GM06990 (cell line): ENCODE measurements at regions not wholly inside any gene's neighbourhood (a gene's known extent, or its start where the extent isn't known, plus 50 kb on each side); places are given as distances from the start of the nearest gene placed in this dataset.

ENCODE experiments used
- DNase-seq: peaks from one replicate; pipeline ENCODE4 v3.0.0-alpha.2; 2011; ENCODE audit not compliant: insufficient read length; ENCODE audit errors: extremely low read depth
- H3K27me3 ChIP-seq: replicated peaks from 2 replicates; pipeline ENCODE4 v1.6.0; 2011; ENCODE audit warnings: low read length; ENCODE audit not compliant: control insufficient read depth, insufficient read depth
- H3K36me3 ChIP-seq: 2 replicates; pipeline ENCODE4 v1.5.1; 2011; ENCODE audit warnings: low read length; ENCODE audit not compliant: control insufficient read depth, insufficient read depth
- H3K4me3 ChIP-seq: replicated peaks from 2 replicates; pipeline ENCODE4 v1.5.1; 2011; ENCODE audit warnings: low read depth, mild to moderate bottlenecking, control low read depth, low read length
- TF ChIP-seq, protein P1 (sequence below): IDR thresholded peaks from 2 replicates; pipeline ENCODE4 v1.5.1; 2011; ENCODE audit warnings: low read length, control low read depth, mild to moderate bottlenecking, inconsistent platforms; ENCODE audit not compliant: insufficient read depth, poor library complexity, severe bottlenecking

DNA sequence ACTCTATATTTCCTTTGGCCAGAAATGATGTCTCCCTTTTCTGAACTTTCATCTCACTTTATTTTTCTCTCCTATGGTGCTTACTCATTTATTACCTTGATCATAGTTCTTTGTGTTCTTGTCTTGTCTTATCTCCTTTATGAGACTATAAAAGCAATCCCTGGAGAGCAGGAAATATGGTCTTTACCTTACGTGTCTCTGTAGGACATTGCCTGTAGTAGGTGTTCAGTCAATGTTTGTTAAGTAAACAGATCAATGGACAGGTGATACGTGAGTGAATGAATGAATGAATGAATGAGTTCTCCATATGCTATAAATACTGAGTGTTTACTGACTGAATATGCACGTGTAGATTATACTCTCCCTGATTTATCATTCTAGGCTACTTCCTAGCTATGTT, 193.7 kb upstream of the HMGA2 start:
- DNase-seq = no peak
- Histone ChIP-seq H3K4me3 (no peak overlapping the region), H3K36me3 (no peaks in the 10 kb centered on the region), H3K27me3 (no peaks in the 10 kb centered on the region)
- TF ChIP-seq, protein P1, sequence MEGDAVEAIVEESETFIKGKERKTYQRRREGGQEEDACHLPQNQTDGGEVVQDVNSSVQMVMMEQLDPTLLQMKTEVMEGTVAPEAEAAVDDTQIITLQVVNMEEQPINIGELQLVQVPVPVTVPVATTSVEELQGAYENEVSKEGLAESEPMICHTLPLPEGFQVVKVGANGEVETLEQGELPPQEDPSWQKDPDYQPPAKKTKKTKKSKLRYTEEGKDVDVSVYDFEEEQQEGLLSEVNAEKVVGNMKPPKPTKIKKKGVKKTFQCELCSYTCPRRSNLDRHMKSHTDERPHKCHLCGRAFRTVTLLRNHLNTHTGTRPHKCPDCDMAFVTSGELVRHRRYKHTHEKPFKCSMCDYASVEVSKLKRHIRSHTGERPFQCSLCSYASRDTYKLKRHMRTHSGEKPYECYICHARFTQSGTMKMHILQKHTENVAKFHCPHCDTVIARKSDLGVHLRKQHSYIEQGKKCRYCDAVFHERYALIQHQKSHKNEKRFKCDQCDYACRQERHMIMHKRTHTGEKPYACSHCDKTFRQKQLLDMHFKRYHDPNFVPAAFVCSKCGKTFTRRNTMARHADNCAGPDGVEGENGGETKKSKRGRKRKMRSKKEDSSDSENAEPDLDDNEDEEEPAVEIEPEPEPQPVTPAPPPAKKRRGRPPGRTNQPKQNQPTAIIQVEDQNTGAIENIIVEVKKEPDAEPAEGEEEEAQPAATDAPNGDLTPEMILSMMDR = no peak

DNA sequence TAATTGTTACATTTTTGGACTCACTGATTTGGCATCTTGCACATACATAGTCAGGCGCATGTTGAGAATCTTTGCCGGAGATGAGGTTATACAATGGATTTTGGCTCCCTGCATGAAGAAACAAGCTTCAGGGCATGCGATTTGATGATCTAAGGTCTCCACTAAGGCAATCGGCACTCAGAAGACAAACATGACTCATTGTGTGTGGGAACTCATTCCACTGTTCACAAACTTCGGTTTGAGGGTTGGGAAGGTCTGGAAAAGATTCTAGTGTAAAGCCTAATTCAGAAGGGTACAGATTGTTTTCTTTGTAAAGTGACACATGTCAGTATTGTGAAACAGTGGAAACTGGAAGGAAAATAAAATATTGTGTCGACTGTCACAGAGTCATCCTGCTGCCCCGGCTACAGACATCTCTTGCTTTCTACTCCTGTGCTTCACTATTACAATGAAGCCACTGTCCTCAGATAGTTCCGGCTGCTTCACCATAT, 192.6 kb upstream of the HMGA2 start:
- DNase-seq = no peak
- TF ChIP-seq, protein P1 = no peak
- Histone ChIP-seq H3K27me3 (no peaks in the 10 kb centered on the region), H3K4me3 (no peak overlapping the region), H3K36me3 (no peaks in the 10 kb centered on the region)

DNA sequence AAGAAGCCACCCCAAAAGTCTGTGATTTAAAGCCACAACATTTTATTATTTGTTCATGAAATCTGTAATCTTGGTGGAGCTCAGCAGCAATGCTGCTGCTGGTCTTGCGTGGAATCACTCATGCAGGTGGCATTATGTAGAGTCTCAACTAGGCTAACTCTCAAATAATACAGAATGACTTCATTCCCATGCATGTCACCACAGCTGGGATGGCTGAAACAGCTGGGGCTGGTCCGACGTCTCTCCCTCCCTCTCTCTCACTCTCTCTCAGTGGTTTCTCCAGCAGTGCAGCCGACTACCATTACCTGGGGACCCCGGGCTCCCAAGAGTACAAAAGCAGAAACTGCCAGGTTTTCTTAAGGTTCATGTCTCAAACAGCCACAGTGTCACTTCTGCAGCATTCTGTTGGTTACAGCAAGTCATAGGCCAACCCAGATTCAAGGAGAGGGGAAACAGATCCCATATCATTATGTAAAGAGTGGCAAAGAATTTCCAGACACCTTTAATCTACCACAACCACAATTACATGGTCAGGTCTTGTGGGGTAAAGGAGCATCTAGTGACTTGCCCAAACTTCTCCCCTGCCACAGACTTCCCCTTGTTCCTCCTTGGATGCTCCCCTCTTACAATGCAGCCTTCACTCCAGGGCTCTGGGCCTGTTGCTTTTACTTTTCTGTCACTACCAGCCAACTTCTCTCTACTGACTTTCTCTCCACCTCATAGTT, 192.0 kb upstream of the HMGA2 start:
- Histone ChIP-seq H3K27me3 (no peaks in the 10 kb centered on the region), H3K4me3 (no peak overlapping the region), H3K36me3 (no peaks in the 10 kb centered on the region)
- no peak for DNase-seq
- TF ChIP-seq, protein P1 = no peak

DNA sequence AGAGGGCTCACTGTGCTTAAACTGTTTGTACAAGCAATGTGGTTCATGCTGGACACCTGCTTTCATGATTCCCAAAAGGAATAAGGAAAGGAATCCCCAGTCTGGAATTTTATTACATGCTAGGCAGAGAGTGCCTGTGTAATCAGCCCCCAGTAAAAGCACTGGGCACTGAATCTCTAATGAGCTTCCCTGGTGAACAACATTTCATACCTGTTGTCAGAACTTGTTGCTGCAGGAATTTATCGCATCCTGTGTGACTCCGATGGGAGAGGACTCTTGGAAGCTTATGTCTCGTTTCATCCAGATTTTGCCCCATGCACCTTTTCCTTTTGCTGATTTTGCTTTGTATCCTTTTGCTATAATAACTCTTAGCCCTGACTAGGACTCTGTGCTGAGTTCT, 190.2 kb upstream of the HMGA2 start:
- H3K4me3 ChIP-seq = no peak overlapping the region
- DNase-seq = no peak
- no peaks in the 10 kb centered on the region for H3K36me3 ChIP-seq
- no peaks in the 10 kb centered on the region for H3K27me3 ChIP-seq
- TF ChIP-seq, protein P1 = no peak

DNA sequence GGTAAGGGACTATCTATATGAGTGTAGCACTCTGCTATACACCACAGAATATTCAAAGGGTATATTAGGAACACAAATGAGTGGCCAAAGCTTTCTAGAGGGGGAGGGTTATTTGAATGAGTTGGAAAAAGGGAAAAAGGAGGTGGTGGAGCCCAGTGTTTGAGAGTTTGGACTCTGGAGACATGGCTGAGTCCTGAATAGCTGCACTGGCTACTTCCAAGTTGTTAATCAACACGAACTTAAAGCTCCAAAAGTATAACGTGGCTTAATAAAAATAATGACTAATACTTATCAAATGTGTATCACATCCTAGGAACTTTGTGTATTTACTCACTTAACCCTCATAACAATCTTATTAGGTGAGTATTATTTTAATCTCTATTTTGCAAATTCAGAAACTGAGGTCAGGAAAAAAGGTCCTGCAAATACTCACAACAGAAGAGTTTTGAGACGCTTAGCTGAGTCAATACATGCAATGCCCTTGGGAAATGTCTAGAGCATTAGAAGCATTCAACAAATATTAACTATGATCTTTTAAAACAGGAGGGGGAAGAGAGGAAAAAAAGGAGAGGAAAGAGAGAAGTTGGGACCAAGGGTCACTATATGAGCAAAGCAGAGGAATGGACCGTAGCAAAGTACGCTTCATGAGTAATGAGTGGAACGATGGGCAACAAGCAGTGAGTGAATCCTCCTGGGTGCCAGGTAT, 189.5 kb upstream of the HMGA2 start:
- DNase-seq = no peak

More for the DNA sequence above, 189.5 kb upstream of the HMGA2 start:
- TF ChIP-seq, protein P1 = no peak
- no peak overlapping the region for H3K4me3 ChIP-seq
- no peaks in the 10 kb centered on the region for H3K36me3 ChIP-seq
- H3K27me3 ChIP-seq = no peaks in the 10 kb centered on the region
